ENCODE measurements at regions not wholly inside any gene's neighbourhood (a gene's known extent, or its start where the extent isn't known, plus 50 kb on each side); places are given as distances from the start of the nearest gene placed in this dataset.

DNA sequence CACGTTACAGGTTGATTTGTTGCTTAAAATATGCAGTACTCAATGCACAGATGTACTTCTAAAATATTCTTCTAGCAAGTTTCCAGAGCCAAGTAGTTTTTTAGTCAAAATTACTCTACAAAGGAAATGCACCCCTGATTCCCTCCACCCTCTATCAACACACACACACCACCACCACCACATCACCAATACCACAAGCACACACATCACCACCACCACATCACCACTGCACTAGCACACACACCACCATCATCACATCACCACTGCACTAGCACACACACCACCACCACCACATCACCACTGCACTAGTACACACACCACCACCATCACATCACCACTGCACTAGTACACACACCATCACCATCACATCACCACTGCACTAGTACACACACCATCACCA is 105.2 kb upstream of the FRG1 start:
- TF ChIP-seq ZFX (IDR thresholded peaks at IDR 0.05) (no peak), ZNF274 (IDR thresholded peaks at IDR 0.05; ENCODE audit: low read depth, low read length) (no peak), EZH2 (IDR thresholded peaks at IDR 0.05) (no peak)
